ENCODE measurements at regions not wholly inside any gene's neighbourhood (a gene's known extent, or its start where the extent isn't known, plus 50 kb on each side); places are given as distances from the start of the nearest gene placed in this dataset.

GRCh38 chr9:24293386-24293785 lies 252.3 kb downstream of the IZUMO3 start:
- H3K9me3 Mint-ChIP-seq: peaks cover 6% of the 10 kb centered on the region
- H3K27me3 Mint-ChIP-seq: no peaks in the 10 kb centered on the region
- H3K36me3 Mint-ChIP-seq: no peaks in the 10 kb centered on the region
- H3K27ac Mint-ChIP-seq: no peak overlapping the region
- TF ChIP-seq CTCF (conservative IDR thresholded peaks at IDR 0.05): no peak
- DNase-seq (ENCODE audit: extremely low spot score, unreplicated experiment): no peak
- no peak overlapping the region for H3K4me3 Mint-ChIP-seq
- no peaks in the 10 kb centered on the region for H3K4me1 Mint-ChIP-seq (ENCODE audit: unreplicated experiment)

- H3K4me3 Mint-ChIP-seq: no peak overlapping the region
- no peak overlapping the region for H3K27ac Mint-ChIP-seq
- peaks cover 5% of the 10 kb centered on the region for H3K9me3 Mint-ChIP-seq
- no peaks in the 10 kb centered on the region for H3K36me3 Mint-ChIP-seq
- DNase-seq (ENCODE audit: extremely low spot score, unreplicated experiment): no peak
- TF ChIP-seq CTCF (conservative IDR thresholded peaks at IDR 0.05): no peak
- H3K27me3 Mint-ChIP-seq: no peaks in the 10 kb centered on the region
- no peaks in the 10 kb centered on the region for H3K4me1 Mint-ChIP-seq (ENCODE audit: unreplicated experiment)
Observed at GRCh38 chr9:24286761-24287160, 258.9 kb downstream of the IZUMO3 start.

GRCh38 chr9:24258626-24259025 lies 287.1 kb downstream of the IZUMO3 start:
- H3K4me1 Mint-ChIP-seq (ENCODE audit: unreplicated experiment): peaks cover 3% of the 10 kb centered on the region
- no peaks in the 10 kb centered on the region for H3K9me3 Mint-ChIP-seq
- TF ChIP-seq CTCF (conservative IDR thresholded peaks at IDR 0.05): no peak
- no peak overlapping the region for H3K27ac Mint-ChIP-seq
- no peak overlapping the region for H3K4me3 Mint-ChIP-seq
- no peaks in the 10 kb centered on the region for H3K27me3 Mint-ChIP-seq
- H3K36me3 Mint-ChIP-seq: no peaks in the 10 kb centered on the region
- no peak for DNase-seq (ENCODE audit: extremely low spot score, unreplicated experiment)

GRCh38 chr9:24257726-24258125 lies 288.0 kb downstream of the IZUMO3 start:
- Mint-ChIP-seq H3K27ac (no peak overlapping the region), H3K4me3 (no peak overlapping the region)
- DNase-seq (ENCODE audit: extremely low spot score, unreplicated experiment): no peak

GRCh38 chr9:24245988-24246387 lies 299.7 kb downstream of the IZUMO3 start:
- Mint-ChIP-seq H3K27me3 (no peaks in the 10 kb centered on the region), H3K4me3 (no peak overlapping the region), H3K9me3 (no peaks in the 10 kb centered on the region), H3K27ac (no peak overlapping the region), H3K36me3 (no peaks in the 10 kb centered on the region), H3K4me1 (ENCODE audit: unreplicated experiment) (no peaks in the 10 kb centered on the region)
- TF ChIP-seq CTCF (conservative IDR thresholded peaks at IDR 0.05): peak; percentile 78
- no peak for DNase-seq (ENCODE audit: extremely low spot score, unreplicated experiment)

More at GRCh38 chr9:24257726-24258125, 288.0 kb downstream of the IZUMO3 start:
- H3K4me1 Mint-ChIP-seq (ENCODE audit: unreplicated experiment): peaks cover 3% of the 10 kb centered on the region
- no peaks in the 10 kb centered on the region for H3K9me3 Mint-ChIP-seq
- H3K27me3 Mint-ChIP-seq: no peaks in the 10 kb centered on the region
- no peaks in the 10 kb centered on the region for H3K36me3 Mint-ChIP-seq
- no peak for TF ChIP-seq CTCF (conservative IDR thresholded peaks at IDR 0.05)

- Mint-ChIP-seq H3K27ac (no peak overlapping the region), H3K36me3 (no peaks in the 10 kb centered on the region)
- no peak for TF ChIP-seq CTCF (conservative IDR thresholded peaks at IDR 0.05)
Observed at GRCh38 chr9:24242576-24242975, 303.1 kb downstream of the IZUMO3 start.

More at GRCh38 chr9:24242576-24242975, 303.1 kb downstream of the IZUMO3 start:
- Mint-ChIP-seq H3K4me3 (no peak overlapping the region), H3K4me1 (ENCODE audit: unreplicated experiment) (no peaks in the 10 kb centered on the region), H3K9me3 (peaks cover 6% of the 10 kb centered on the region), H3K27me3 (no peaks in the 10 kb centered on the region)
- no peak for DNase-seq (ENCODE audit: extremely low spot score, unreplicated experiment)

Data from type B pancreatic cell (in vitro differentiated cells).